ENCODE measurements at regions not wholly inside any gene's neighbourhood (a gene's known extent, or its start where the extent isn't known, plus 50 kb on each side); places are given as distances from the start of the nearest gene placed in this dataset.

GRCh38 chr11:95515371-95515770, 274.2 kb downstream of the FAM76B start:
- Histone ChIP-seq H3K4me3 (no peak overlapping the region), H3K36me3 (no peaks in the 10 kb centered on the region), H3K9me3 (no peaks in the 10 kb centered on the region), H3K4me1 (peaks cover 0 to 58% (median 27%) of the 10 kb centered on the region in 3 donors), H3K27ac (peak overlapping the region in 1 of 4 donors; percentile 81), H3K27me3 (peaks cover 0 to 3% (median 0%) of the 10 kb centered on the region in 4 donors)
- WGBS, 2 donors: 57 to 84% methylated on average over 2 of the region's 2 CpGs
- intact Hi-C loops (cut with DNase I): no loop called here
- DNase-seq: no peak
- TF ChIP-seq, protein P1, sequence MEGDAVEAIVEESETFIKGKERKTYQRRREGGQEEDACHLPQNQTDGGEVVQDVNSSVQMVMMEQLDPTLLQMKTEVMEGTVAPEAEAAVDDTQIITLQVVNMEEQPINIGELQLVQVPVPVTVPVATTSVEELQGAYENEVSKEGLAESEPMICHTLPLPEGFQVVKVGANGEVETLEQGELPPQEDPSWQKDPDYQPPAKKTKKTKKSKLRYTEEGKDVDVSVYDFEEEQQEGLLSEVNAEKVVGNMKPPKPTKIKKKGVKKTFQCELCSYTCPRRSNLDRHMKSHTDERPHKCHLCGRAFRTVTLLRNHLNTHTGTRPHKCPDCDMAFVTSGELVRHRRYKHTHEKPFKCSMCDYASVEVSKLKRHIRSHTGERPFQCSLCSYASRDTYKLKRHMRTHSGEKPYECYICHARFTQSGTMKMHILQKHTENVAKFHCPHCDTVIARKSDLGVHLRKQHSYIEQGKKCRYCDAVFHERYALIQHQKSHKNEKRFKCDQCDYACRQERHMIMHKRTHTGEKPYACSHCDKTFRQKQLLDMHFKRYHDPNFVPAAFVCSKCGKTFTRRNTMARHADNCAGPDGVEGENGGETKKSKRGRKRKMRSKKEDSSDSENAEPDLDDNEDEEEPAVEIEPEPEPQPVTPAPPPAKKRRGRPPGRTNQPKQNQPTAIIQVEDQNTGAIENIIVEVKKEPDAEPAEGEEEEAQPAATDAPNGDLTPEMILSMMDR (IDR thresholded peaks at IDR 0.05): no peak
- no peak for TF ChIP-seq POLR2A (IDR thresholded peaks at IDR 0.05)

- peaks cover 0 to 3% (median 0%) of the 10 kb centered on the region in 4 donors for H3K27me3 ChIP-seq
- no peaks in the 10 kb centered on the region for H3K9me3 ChIP-seq
- TF ChIP-seq, protein P1 (IDR thresholded peaks at IDR 0.05): no peak
- no peak for TF ChIP-seq POLR2A (IDR thresholded peaks at IDR 0.05)
- H3K4me1 ChIP-seq: peaks cover 0 to 57% (median 27%) of the 10 kb centered on the region in 3 donors
- no peak for DNase-seq
- peak overlapping the region; percentile 5 to 85 (median 72) for H3K27ac ChIP-seq
- no peak overlapping the region for H3K4me3 ChIP-seq
- WGBS, 2 donors: 37 to 52% methylated on average over 4 of the region's 4 CpGs
- intact Hi-C loops (cut with DNase I): no loop called here
- no peaks in the 10 kb centered on the region for H3K36me3 ChIP-seq
These were observed 275.0 kb downstream of the FAM76B start for GRCh38 chr11:95514416-95515110.

- Histone ChIP-seq H3K27me3 (peaks cover 0 to 3% (median 0%) of the 10 kb centered on the region in 4 donors), H3K4me3 (no peak overlapping the region), H3K27ac (peak overlapping the region; percentile 44 to 87 (median 83)), H3K36me3 (no peaks in the 10 kb centered on the region), H3K4me1 (peaks cover 0 to 46% (median 27%) of the 10 kb centered on the region in 3 donors), H3K9me3 (no peaks in the 10 kb centered on the region)
- TF ChIP-seq, protein P1 (IDR thresholded peaks at IDR 0.05): no peak
- no peak for TF ChIP-seq POLR2A (IDR thresholded peaks at IDR 0.05)
- 13 to 17% methylated on average over 4 of the region's 4 CpGs for WGBS, 2 donors
- no peak for DNase-seq
- intact Hi-C loops (cut with DNase I): no loop called here
These were observed 276.9 kb downstream of the FAM76B start for GRCh38 chr11:95512682-95513081.

DNA sequence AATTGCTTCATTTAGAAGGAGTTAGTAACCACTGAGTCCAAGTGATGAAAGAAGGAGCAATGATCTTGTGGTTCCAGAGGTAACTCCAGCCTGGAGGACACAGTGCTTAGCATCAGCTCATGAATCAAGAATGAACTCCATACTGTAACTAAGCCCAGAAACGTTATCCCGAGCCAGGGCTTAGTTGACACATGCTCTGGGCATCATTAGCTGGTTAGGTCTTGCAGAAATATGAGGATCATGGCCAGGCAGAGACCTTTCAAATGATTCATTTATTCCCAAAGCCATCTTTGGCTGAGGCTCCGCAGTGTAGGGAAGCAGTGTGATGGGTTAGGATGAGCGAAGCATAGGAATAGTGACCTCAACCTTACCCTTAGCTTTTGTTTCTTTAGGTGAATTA, 277.4 kb downstream of the FAM76B start:
- H3K36me3 ChIP-seq: no peaks in the 10 kb centered on the region
- peaks cover 0 to 3% (median 0%) of the 10 kb centered on the region in 4 donors for H3K27me3 ChIP-seq
- intact Hi-C loops (cut with DNase I): no loop called here
- no peak for TF ChIP-seq POLR2A (IDR thresholded peaks at IDR 0.05)
- TF ChIP-seq, protein P1 (IDR thresholded peaks at IDR 0.05): no peak
- WGBS, 2 donors: 28 to 37% methylated on average over 4 of the region's 4 CpGs
- H3K27ac ChIP-seq: peak overlapping the region; percentile 44 to 87 (median 83)
- peaks cover 0 to 49% (median 27%) of the 10 kb centered on the region in 3 donors for H3K4me1 ChIP-seq
- no peaks in the 10 kb centered on the region for H3K9me3 ChIP-seq
- DNase-seq: no peak
- no peak overlapping the region for H3K4me3 ChIP-seq

- Histone ChIP-seq H3K4me1 (peaks cover 0 to 25% (median 10%) of the 10 kb centered on the region in 3 donors), H3K36me3 (no peaks in the 10 kb centered on the region), H3K9me3 (no peaks in the 10 kb centered on the region), H3K27me3 (peaks cover 0 to 6% (median 0%) of the 10 kb centered on the region in 4 donors), H3K4me3 (no peak overlapping the region), H3K27ac (no peak overlapping the region)
- intact Hi-C loops (cut with DNase I): no loop called here
- no peak for DNase-seq
- TF ChIP-seq, protein P1 (IDR thresholded peaks at IDR 0.05): no peak
- no peak for TF ChIP-seq POLR2A (IDR thresholded peaks at IDR 0.05)
- 85 to 90% methylated on average over 7 of the region's 7 CpGs for WGBS, 2 donors
These were observed 277.4 kb upstream of the SESN3 start for GRCh38 chr11:95508219-95508890.

All from esophagus squamous epithelium (tissue), 5 donors.